D721Med (cell line): ENCODE measurements at regions not wholly inside any gene's neighbourhood (a gene's known extent, or its start where the extent isn't known, plus 50 kb on each side); places are given as distances from the start of the nearest gene placed in this dataset.
"Not testable (repeated sequence)": the region's sequence is repeated elsewhere in the genome, so short reads cannot be mapped to it uniquely, and the experiment has no call there.

Experiments used
- DNase-seq: peaks from one replicate; pipeline ENCODE4 v3.0.0; 2011; ENCODE audit warnings: low spot score; ENCODE audit not compliant: insufficient read length
- FAIRE-seq: peaks from 2 replicates; lab custom pipeline; 2011; peaks lifted over from hg19 to GRCh38; lab: Jason Lieb, UNC
- TF ChIP-seq, protein P1 (sequence below): IDR thresholded peaks from 2 replicates; pipeline ENCODE4 v1.5.1; 2012; ENCODE audit warnings: mild to moderate bottlenecking, control low read depth; ENCODE audit not compliant: insufficient read depth; ENCODE audit errors: missing control alignments

- FAIRE-seq = peak; percentile 91
- DNase-seq = no peak
- TF ChIP-seq, protein P1, sequence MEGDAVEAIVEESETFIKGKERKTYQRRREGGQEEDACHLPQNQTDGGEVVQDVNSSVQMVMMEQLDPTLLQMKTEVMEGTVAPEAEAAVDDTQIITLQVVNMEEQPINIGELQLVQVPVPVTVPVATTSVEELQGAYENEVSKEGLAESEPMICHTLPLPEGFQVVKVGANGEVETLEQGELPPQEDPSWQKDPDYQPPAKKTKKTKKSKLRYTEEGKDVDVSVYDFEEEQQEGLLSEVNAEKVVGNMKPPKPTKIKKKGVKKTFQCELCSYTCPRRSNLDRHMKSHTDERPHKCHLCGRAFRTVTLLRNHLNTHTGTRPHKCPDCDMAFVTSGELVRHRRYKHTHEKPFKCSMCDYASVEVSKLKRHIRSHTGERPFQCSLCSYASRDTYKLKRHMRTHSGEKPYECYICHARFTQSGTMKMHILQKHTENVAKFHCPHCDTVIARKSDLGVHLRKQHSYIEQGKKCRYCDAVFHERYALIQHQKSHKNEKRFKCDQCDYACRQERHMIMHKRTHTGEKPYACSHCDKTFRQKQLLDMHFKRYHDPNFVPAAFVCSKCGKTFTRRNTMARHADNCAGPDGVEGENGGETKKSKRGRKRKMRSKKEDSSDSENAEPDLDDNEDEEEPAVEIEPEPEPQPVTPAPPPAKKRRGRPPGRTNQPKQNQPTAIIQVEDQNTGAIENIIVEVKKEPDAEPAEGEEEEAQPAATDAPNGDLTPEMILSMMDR = no peak
These were observed 121.3 kb upstream of the ZNF516 start for GRCh38 chr18:76616373-76616772.

DNA sequence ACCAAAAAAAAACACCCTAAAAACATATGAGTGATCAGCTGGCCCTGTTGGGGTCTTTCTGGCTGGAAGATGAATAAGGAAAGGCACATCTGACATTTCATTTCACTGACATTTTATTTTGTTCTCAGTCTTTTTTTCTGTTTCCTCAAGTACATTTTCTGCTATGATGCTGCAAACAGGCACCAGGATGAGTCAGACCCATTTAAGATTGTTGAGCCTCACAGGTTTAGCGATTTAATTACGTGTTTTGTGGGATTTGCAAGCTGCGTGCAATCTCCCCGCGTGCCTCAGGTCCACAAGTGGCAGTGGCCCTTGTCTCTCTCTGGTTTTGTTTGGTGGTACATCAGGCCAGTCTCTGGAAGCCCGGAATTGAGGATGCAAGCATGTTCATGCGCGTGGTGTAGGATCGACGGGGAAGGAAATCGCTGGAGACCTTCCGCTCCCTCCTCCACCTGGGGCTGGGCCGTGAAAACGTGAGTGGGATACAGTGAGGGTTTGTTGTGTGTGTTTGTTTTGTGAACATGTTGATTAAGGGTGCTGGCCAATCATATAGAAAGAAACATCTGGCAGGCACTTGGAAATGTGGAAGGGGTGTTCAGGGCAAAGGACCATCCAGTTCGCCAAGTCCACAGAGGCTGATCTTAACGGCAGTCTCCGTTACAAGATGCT, 120.2 kb upstream of the ZNF516 start:
- FAIRE-seq (peak; percentile 97), DNase-seq (no peak)
- TF ChIP-seq, protein P1 = no peak

DNA sequence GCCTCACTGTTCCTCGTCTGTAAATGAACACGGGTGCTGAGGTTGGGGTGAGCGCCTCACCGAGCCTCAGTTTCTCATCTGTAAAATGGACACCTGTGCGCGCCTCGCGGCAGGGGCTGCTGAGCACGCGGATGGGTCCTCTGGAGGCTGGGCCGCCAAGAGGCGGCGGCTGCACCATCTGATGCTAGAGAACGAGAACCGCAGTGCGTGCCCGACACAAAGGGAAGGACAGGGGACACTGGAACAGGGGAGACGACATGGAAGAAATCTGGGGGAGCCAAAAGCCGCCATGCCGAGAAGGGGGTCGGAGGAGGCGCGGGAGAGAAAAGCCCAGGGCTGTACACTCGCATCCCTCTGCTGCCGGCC, 118.7 kb upstream of the ZNF516 start:
- TF ChIP-seq, protein P1 = no peak
- no peak for FAIRE-seq
- no peak for DNase-seq

DNA sequence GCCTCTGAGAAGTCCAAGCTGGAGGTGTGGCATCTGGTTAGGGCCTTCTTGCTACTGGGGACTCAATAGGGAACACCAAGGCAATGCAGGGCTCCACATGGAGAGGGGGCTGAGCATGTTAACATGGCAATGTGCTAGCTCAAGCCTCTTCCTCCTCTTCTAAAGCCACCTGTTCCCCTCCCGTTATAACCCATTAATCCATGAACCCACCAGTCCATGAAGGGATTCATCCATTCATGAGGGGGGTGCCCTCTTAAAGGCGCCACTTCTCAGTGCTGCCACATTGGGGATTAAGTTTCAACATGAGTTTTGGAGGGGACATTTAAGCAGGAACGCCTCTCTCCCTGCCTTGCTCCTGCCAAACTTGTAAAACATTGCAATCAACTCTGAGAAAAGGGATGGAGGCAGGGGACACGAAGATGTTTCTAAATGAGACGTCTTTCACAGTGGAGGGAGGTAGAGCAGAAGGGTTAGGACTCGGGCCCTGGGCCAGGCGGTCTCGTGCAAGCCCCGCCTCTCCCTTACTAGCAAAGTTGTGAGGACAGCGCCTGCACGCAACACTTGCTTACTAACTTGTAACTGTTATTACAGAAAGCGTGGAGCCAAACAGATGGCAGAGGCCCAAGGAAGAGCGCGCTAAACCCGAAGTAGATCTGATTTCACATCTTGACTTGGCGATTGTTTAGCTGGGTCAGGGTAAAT, 118.2 kb upstream of the ZNF516 start:
- FAIRE-seq = peak; percentile 71
- DNase-seq = no peak
- TF ChIP-seq, protein P1 = no peak

DNA sequence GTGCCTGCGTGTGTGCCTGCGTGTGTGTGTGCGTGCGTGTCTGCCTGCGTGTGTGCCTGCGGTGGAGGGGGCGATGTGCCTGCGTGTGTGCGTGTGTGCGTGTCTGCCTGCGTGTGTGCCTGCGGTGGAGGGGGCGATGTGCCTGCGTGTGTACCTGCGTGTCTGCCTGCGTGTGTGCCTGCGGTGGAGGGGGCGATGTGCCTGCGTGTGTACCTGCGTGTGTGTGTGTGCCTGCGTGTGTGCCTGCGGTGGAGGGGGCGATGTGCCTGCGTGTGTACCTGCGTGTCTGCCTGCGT, 116.7 kb upstream of the ZNF516 start:
- DNase-seq, FAIRE-seq: not testable (repeated sequence)

GRCh38 chr18:76610933-76611749, 116.1 kb upstream of the ZNF516 start:
- DNase-seq (no peak), FAIRE-seq (no peak)
- TF ChIP-seq, protein P1 = no peak

- DNase-seq (no peak), FAIRE-seq (no peak)
- TF ChIP-seq, protein P1 = no peak
These were observed 115.0 kb upstream of the ZNF516 start for GRCh38 chr18:76610012-76610411.
